ENCODE measurements at regions not wholly inside any gene's neighbourhood (a gene's known extent, or its start where the extent isn't known, plus 50 kb on each side); places are given as distances from the start of the nearest gene placed in this dataset.

GRCh38 chr10:55820478-55820877 lies 540.6 kb downstream of the ZWINT start:
- TF ChIP-seq EP300 (IDR thresholded peaks at IDR 0.05) (no peak), POLR2A (IDR thresholded peaks at IDR 0.05) (no peak)

Measured in tibial nerve (tissue), 3 donors.